Keratinocyte (primary cell): ENCODE measurements at regions not wholly inside any gene's neighbourhood (a gene's known extent, or its start where the extent isn't known, plus 50 kb on each side); places are given as distances from the start of the nearest gene placed in this dataset.

Source experiments
- DNase-seq: peaks from one replicate; pipeline ENCODE4 v3.0.0-alpha.2; 2011; ENCODE audit warnings: low read depth, missing footprints, low spot score
- FAIRE-seq: peaks from 2 replicates; lab custom pipeline; 2011; peaks lifted over from hg19 to GRCh38; lab: Jason Lieb, UNC
- H2AFZ ChIP-seq: 2 replicates; pipeline ENCODE4 v1.6.0; 2012; ENCODE audit warnings: low read length, control low read depth, inconsistent platforms; ENCODE audit not compliant: control insufficient read depth
- H3K27ac ChIP-seq: 2 replicates; pipeline ENCODE4 v1.5.1; 2011; ENCODE audit warnings: low read length; ENCODE audit not compliant: control insufficient read depth, insufficient read depth
- H3K27me3 ChIP-seq: 3 replicates; pipeline ENCODE4 v1.6.0; 2011; ENCODE audit warnings: low read length; ENCODE audit not compliant: control insufficient read depth, insufficient read depth; ENCODE audit errors: extremely low read depth
- H3K36me3 ChIP-seq, 2 experiments: 2 replicates in 1 of 2; 3 replicates in 1 of 2; pipeline ENCODE4 v1.5.1; 2011; ENCODE audit warnings: low read length in 2 of 2, mild to moderate bottlenecking in 1 of 2; ENCODE audit not compliant: control insufficient read depth in 2 of 2, insufficient read depth in 2 of 2; ENCODE audit errors: extremely low read depth in 1 of 2
- H3K4me1 ChIP-seq: 3 replicates; pipeline ENCODE4 v1.5.1; 2011; ENCODE audit warnings: low read length; ENCODE audit not compliant: control insufficient read depth, insufficient read depth; ENCODE audit errors: extremely low read depth
- H3K4me2 ChIP-seq: 3 replicates; pipeline ENCODE4 v1.6.0; 2011; ENCODE audit warnings: low read depth, low read length; ENCODE audit not compliant: control insufficient read depth, insufficient read depth; ENCODE audit errors: extremely low read depth
- H3K4me3 ChIP-seq, 3 experiments: fragments of 200-600 bp in 1 of 3; sonication (generic) in 1 of 3; 2 replicates in 2 of 3; 3 replicates in 1 of 3; pipeline ENCODE4 v1.5.1; 2011 to 2016; ENCODE audit warnings: low read length in 3 of 3, mild to moderate bottlenecking in 3 of 3, control low read depth in 2 of 3, inconsistent platforms in 1 of 3, low read depth in 1 of 3, mixed read lengths in 1 of 3, mixed run types in 1 of 3, moderate library complexity in 1 of 3; ENCODE audit not compliant: control insufficient read depth in 2 of 3, insufficient read depth in 2 of 3; ENCODE audit errors: extremely low read depth in 1 of 3
- H3K79me2 ChIP-seq: 2 replicates; pipeline ENCODE4 v1.6.0; 2012; ENCODE audit warnings: low read length; ENCODE audit not compliant: control insufficient read depth, insufficient read depth
- H3K9ac ChIP-seq: 3 replicates; pipeline ENCODE4 v1.6.0; 2011; ENCODE audit warnings: low read length; ENCODE audit not compliant: control insufficient read depth, insufficient read depth; ENCODE audit errors: extremely low read depth
- H3K9me1 ChIP-seq: 3 replicates; pipeline ENCODE4 v1.6.0; 2011; ENCODE audit warnings: low read length; ENCODE audit not compliant: control insufficient read depth, insufficient read depth; ENCODE audit errors: extremely low read depth
- H3K9me3 ChIP-seq: 2 replicates; pipeline ENCODE4 v1.5.1; 2012; ENCODE audit warnings: low read depth, low read length; ENCODE audit not compliant: control insufficient read depth
- H4K20me1 ChIP-seq: 3 replicates; pipeline ENCODE4 v1.6.0; 2011; ENCODE audit warnings: low read length; ENCODE audit not compliant: control insufficient read depth, insufficient read depth; ENCODE audit errors: extremely low read depth
- EZH2 ChIP-seq: IDR thresholded peaks from one replicate; pipeline ENCODE4 v1.6.1; 2012; ENCODE audit warnings: inconsistent platforms, mild to moderate bottlenecking, low read length, moderate library complexity
- dilution Hi-C: fragments of 300-500 bp; cut with MboI; formaldehyde crosslinking; loops from one replicate; pipeline ENCODE4 v1.7.0; 2020; ENCODE audit warnings: low sequenced_read_pairs; ENCODE audit not compliant: extremely low pct_ligation_motif_present
- TF ChIP-seq, protein P1 (sequence below), 3 experiments: IDR thresholded peaks in 1 of 3; conservative IDR thresholded peaks in 1 of 3; optimal IDR thresholded peaks in 1 of 3; 2 replicates in 2 of 3; 3 replicates in 1 of 3; pipeline versions ENCODE3 to v1.5.1; 2011; ENCODE audit warnings: low read length in 3 of 3, mild to moderate bottlenecking in 3 of 3, moderate library complexity in 2 of 3, control low read depth in 1 of 3, inconsistent platforms in 1 of 3; ENCODE audit not compliant: insufficient read depth in 2 of 3; ENCODE audit errors: extremely low read depth in 1 of 3

DNA sequence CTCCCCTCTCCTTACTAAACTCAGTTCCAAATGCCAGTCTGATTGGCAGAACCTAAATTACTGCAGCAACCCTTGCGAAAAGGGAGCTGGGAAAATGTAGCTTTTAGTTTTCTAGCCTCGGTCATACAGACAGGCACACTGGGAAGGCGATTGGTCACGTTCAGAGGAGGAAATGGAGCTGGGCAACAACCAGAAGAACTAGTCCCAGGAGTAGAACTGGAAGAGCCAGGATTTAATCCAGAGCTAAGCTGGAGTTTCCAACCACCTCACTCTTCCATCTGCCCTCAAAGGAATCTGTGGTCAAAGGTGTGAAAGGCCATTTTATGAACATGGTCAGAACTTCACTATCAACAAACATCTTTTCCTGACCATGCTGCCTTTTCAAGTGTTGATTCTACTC is 155.7 kb upstream of the ARHGAP20 start:
- Histone ChIP-seq H3K4me1 (no peaks in the 10 kb centered on the region), H3K79me2 (no peaks in the 10 kb centered on the region), H3K9me1 (no peaks in the 10 kb centered on the region), H3K36me3 (no peaks in the 10 kb centered on the region), H2AFZ (no peak overlapping the region), H3K4me3 (no peak overlapping the region), H3K27me3 (peaks cover 2% of the 10 kb centered on the region), H3K27ac (no peak overlapping the region), H3K4me2 (no peak overlapping the region), H3K9me3 (no peaks in the 10 kb centered on the region), H4K20me1 (no peaks in the 10 kb centered on the region), H3K9ac (no peak overlapping the region)
- TF ChIP-seq, protein P1, sequence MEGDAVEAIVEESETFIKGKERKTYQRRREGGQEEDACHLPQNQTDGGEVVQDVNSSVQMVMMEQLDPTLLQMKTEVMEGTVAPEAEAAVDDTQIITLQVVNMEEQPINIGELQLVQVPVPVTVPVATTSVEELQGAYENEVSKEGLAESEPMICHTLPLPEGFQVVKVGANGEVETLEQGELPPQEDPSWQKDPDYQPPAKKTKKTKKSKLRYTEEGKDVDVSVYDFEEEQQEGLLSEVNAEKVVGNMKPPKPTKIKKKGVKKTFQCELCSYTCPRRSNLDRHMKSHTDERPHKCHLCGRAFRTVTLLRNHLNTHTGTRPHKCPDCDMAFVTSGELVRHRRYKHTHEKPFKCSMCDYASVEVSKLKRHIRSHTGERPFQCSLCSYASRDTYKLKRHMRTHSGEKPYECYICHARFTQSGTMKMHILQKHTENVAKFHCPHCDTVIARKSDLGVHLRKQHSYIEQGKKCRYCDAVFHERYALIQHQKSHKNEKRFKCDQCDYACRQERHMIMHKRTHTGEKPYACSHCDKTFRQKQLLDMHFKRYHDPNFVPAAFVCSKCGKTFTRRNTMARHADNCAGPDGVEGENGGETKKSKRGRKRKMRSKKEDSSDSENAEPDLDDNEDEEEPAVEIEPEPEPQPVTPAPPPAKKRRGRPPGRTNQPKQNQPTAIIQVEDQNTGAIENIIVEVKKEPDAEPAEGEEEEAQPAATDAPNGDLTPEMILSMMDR (optimal IDR thresholded peaks at IDR 0.05 in 1 of 3, IDR thresholded peaks at IDR 0.05 in 1 of 3, conservative IDR thresholded peaks at IDR 0.05 in 1 of 3; ENCODE audit: extremely low read depth in 1 of 3, insufficient read depth in 2 of 3, low read length in 3 of 3): no peak
- no peak for TF ChIP-seq EZH2
- FAIRE-seq (no peak), DNase-seq (no peak)
- dilution Hi-C loops: no loop called here

DNA sequence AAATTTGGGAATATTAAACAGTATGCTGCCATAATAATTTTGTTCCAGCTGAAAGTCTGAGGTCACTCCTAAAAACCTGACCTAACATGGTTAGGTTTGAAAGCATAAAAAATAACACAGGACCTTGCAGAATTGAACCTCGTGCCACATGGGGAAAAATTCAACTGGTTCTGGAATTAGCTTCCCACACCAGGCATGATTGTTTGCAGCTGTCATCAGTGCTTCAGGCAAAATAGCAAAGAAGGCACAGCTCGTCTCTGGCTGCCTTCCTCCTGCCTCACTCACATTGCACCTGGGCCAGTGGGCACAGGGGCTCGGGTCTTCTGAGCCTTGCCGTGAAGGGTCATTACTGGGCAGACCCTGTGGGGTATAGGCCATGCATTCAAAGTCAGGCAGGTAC is 153.8 kb upstream of the ARHGAP20 start:
- H3K9ac ChIP-seq: no peak overlapping the region
- H3K36me3 ChIP-seq: no peaks in the 10 kb centered on the region
- H3K27me3 ChIP-seq: peaks cover 1% of the 10 kb centered on the region
- DNase-seq: no peak
- FAIRE-seq: no peak
- no peak for TF ChIP-seq EZH2
- TF ChIP-seq, protein P1 (optimal IDR thresholded peaks at IDR 0.05 in 1 of 3, IDR thresholded peaks at IDR 0.05 in 1 of 3, conservative IDR thresholded peaks at IDR 0.05 in 1 of 3; ENCODE audit: extremely low read depth in 1 of 3, insufficient read depth in 2 of 3, low read length in 3 of 3): no peak
- no peaks in the 10 kb centered on the region for H3K9me1 ChIP-seq
- no peak overlapping the region for H3K4me2 ChIP-seq
- H3K4me3 ChIP-seq: no peak overlapping the region
- H3K27ac ChIP-seq: no peak overlapping the region
- H3K4me1 ChIP-seq: no peaks in the 10 kb centered on the region
- H4K20me1 ChIP-seq: no peaks in the 10 kb centered on the region
- H3K9me3 ChIP-seq: no peaks in the 10 kb centered on the region
- no peaks in the 10 kb centered on the region for H3K79me2 ChIP-seq
- H2AFZ ChIP-seq: no peak overlapping the region
- dilution Hi-C loops: no loop called here
